ENCODE measurements at regions not wholly inside any gene's neighbourhood (a gene's known extent, or its start where the extent isn't known, plus 50 kb on each side); places are given as distances from the start of the nearest gene placed in this dataset.

GRCh38 chrX:6778544-6779503, 243.9 kb upstream of the VCX3A start:
- no peak for DNase-seq

DNA sequence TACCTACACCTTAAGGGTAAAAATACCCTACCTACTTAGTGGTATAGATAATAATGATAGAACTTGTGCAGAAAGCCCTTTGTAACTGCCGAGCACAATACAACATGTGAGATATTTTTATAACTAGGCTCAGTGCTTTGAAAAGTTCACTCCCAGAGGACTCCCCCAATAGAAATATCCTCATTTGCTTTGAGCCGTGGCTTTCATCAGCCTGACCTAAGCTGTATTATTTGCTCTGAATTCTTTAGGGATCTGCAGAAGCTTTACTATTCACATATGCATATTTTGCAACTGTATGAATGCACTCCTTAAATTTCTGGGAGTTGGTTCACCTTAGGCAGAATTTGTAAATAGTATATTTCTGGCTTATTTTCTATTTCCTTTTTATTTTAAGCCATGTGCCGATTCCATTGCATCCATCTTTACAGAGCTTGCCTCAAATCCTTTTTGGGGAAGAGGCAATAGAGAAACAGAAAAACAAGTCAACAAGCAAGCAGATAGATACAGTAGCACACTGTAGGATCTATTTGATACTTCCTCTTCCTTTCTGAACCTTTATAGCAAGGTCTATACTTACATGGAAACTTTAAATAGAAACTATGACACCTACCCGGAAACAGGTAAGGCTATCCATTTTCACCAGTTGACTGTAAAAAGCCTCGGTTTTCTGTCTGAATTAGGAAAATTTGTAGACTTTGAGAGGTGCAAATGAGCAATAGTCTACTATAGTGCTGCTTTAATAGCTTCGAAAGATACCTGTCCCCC, 242.5 kb upstream of the VCX3A start:
- no peak for DNase-seq

DNA sequence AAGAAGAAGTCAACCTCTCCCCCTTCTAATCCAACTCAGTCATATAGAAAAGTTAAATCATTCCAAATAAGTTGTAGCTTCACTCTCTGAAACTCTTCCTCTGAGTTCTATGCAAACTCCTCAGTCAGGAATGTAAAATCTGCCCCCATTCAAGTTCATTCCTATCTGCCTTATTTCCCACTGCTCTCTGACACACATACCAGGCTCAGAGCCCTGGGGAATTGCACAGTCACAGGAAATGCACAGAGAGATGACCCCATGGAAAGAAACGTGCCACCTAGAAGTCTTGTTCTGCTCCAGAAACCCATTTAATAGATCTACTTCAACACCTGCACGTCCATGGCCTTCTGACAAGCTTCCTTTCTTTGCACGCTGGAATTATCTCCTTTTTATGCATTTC, 236.0 kb upstream of the VCX3A start:
- no peak for DNase-seq

DNA sequence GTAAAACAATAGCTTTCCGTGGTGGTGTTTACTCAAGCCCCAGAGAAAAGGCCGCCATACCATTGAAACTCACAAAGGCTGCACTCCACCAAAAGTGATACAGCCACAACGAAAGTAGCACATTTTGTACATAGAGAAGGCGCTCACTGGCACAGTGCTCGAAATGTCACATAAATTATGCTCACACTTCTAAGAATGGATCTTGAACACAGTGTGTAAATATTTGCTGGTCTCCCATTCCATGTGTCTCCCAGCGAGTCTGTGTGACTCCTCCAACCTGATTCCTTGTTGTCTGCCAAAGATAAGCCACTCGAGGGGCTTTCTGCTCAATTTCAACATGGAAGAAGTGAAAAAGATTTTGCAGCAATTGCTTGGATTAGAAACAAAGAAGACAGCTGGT, 234.0 kb upstream of the VCX3A start:
- DNase-seq: no peak

- DNase-seq: no peak
Measured at GRCh38 chrX:6761251-6761650, 226.3 kb upstream of the VCX3A start.

DNA sequence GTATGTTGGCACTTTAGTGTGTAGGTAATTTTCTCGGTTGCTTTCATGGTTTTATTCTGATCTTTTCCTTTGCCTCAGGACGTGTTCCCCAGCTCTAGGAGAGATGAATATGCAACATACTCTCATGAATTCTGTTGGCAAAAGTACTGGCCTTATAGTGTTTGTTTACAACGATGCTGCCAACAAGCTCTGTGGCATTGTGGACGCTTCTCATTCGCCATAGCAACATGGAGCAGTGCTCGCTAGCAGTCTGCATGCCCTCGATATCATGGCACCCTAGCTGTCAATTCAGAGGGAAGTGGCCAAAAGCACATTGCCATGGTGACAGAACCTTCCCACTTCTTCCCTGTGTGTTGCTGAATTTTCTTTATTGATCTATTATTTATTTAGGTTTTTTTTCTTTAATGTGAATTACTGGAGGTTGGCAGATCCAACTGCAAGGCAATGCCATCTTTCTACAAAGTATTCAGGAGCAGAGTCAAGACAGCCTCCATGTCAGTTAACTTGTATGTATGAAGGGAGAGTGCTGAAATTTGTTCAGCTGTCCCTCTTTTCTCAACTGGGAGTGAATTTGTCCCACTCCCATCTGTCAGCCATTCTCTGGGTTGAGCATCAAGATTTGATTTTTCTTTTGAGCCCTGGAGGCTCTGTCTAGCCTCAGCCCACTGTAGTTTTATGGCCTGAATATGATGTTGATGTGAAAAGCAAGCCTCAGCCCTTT, 224.9 kb upstream of the VCX3A start:
- DNase-seq: no peak

DNA sequence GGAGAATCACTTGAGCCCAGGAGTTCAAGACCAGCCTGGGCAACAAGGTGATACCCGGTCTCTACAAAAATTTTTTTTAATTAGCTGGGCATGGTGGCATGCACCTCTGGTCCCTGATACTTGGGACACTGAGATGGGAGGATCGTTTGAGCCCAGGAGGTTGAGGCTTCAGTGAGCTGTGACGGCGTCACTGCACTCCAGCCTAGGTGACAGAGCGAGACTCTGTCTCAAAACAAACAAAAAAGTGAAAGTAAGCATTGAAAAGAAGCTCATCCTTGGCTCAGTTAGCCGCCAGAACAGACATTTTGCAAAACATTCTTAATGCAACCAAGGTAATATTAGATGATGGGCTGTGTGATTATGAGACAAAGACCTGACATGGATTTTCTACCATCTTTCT, 223.3 kb upstream of the VCX3A start:
- no peak for DNase-seq

DNA sequence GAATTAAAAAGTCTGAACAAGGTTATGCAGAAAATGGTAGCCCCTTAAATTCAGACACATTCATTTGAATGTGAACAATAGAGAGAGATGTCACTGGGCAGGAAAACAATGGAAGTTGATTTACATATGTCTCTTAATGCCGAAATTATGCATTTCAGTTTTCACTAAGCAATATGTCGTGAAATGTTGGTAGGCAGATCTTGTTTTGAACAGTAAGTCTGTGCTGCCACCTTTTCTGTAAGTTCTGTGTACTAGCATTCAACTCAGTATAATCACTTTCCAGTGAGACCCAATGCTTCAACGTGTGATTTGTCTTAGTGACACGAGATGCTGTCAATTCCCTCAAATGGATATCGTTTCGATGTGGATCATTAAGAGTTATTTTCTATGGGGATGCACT, 222.7 kb upstream of the VCX3A start:
- DNase-seq: no peak

- DNase-seq: no peak
Measured at GRCh38 chrX:6748595-6748994, 213.7 kb upstream of the VCX3A start.

- peak in 1 of 2 donors; percentile 14 for DNase-seq
Measured at GRCh38 chrX:6738518-6739470, 203.9 kb upstream of the VCX3A start.

DNA sequence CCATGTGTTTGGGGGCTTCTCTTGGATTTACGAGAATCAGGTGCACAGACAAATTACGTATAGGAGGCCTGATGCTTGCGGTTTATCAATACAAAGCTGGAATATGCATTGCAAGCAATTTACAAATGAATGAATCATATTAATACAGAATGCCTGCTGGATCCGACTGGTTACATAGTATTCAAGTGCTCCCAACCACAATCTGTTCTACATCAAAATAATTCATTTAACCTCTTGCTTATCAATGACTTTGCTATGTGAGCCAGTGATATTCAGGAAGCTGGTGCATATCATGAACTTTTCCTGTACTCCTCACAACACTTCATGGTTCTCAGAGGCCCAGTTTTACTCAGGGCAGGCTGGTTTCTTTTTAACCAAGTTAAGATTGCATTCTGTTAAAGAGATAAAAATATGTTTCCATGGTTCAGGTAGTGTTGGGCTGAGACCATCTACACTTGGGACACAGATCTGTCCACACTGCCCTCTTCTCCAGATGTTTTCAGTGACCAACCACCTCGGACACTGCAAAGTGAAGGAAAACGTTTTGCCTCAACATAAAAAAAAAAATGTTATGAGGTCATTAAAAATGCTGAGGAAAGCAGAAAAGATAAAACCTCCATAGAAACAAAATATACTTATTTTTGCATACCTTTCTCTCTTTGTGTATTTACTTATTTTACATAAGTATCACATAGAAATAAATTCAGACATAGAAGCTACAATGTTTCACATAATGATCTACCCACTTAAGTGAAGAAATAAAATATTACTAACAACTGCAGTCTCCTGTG, 200.1 kb upstream of the VCX3A start:
- DNase-seq: no peak

GRCh38 chrX:6732101-6732500, 197.2 kb upstream of the VCX3A start:
- DNase-seq: no peak

- DNase-seq: no peak
Measured at GRCh38 chrX:6729626-6730025, 194.7 kb upstream of the VCX3A start.

GRCh38 chrX:6718766-6719165, 183.8 kb upstream of the VCX3A start:
- DNase-seq: no peak

DNA sequence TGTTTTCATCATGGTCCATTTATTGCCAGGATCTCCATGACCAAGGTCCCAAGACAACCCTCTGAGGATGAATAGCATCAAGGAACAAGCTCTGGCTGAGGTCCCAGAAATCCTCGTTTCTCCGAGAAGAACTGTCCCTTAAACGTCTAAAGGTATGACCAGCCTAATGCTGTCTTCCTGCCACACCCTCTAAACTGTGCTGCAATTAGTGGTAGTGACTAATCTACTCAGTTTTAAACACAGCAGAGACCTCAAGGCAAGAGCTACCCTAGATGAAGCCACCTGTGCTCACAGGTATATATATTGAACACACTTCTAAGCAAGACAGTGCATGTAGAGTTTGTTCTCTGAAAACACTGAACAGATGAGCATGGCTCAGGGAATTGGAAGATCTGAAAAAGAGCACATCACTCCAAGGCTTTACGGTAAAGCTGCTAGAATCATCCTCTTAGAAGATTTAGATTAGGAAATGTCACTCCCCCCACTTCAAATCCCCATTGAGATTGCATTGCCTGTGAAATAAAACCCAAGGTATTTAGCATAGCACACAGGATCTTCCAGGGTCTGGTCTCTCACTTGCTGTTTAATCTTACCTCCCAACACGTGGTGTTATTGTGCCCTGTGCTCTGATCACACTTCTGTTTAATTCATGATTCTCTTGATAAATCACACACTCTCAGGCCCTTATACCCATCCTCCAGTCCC, 173.9 kb upstream of the VCX3A start:
- no peak for DNase-seq

GRCh38 chrX:6708041-6708440, 173.1 kb upstream of the VCX3A start:
- no peak for DNase-seq

DNA sequence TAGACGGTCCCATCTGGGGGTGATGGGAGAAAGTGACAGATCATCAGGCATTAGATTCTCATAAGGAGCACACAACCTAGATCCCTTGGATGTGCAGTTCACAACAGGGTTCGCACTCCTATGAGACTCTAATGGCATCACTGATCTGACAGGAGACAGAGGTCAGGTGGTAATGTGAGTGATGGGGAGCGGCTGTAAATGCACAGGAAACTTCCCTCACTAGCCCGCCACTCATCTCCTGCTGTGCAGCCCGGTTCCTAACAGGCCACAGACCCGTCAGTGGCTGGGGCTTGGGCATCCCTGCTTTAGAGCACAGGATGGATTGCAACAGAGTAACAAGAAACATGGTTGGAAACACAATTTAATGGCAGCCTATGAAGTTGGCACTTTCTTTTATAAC, 172.6 kb upstream of the VCX3A start:
- no peak for DNase-seq

DNA sequence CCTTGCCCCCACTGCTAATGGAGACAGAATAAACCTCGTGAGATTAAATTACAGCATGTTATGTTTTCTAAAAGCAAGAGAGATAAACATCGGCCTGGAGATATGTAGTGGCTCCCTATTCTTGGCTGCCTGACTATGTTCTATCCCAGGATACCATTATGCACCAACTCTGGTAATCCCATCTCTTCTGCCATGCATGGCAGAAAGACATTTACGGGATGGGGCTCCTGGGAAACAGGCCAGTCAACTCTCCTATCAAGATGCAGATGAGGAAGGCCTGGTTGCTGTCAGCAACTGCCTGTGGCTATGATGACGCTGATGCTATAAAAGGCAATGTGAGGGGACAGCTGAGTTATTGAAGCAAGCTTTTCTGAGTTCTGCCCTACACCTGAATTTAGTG, 166.2 kb upstream of the VCX3A start:
- DNase-seq: no peak

DNA sequence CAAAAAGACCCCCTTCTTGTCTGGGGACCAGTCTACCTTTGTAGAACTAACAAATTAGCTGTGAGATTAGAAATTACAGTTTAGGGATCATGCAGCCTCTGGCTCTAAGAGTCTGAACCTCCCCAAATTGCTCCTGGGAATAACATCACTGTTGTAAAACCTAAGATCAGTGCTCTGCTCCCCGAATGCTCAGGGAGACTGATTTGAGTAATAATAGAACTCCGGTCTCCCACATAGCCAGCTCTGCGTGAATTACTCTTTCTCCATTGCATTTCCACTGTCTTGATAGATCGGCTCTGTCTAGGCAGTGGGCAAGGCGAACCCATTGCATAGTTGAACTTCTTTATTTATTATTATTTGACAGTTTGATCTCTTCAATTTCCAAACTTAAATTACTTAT, 160.8 kb upstream of the VCX3A start:
- no peak for DNase-seq

DNA sequence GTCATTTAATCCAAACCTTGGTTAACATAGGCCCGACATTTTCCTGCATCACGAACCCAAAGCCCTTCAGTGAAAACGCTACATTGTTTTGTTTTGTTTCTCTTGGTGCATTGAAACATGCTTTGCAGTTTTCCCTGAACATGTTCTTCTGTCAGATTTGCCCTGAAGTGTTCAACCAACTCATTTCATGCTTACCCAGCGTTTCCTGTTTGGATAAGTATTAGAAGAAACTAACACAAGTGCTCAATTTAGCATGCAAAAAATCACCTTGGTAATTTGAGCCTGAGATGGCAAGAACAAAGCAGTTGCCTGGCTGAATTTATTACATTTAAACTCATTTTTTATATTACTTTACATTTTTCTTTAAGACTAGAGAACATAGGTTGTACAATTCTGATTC, 160.1 kb upstream of the VCX3A start:
- DNase-seq: no peak

DNA sequence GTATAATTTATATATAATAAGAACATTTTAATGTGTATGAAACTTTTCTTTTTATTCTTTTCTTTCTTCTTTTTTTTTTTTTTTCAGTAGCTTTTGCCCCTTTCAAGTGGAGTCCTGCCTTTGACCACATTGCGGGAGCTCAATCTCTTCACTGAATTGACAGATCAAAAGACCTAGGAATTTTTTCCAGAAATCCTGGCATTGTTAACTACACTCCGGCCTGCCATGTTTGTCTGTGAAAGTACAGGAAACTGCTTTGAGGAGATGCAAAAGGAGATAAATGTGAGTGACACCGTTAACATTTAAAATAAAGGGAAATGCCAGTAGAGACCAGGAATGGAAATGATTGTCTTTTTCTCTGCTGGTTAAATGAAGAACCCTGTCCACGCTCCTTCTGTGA, 159.3 kb upstream of the VCX3A start:
- no peak for DNase-seq
